Fibroblast of skin of left biceps (primary cell): ENCODE measurements at regions not wholly inside any gene's neighbourhood (a gene's known extent, or its start where the extent isn't known, plus 50 kb on each side); places are given as distances from the start of the nearest gene placed in this dataset.

Source experiments
- DNase-seq, 2 experiments: peaks; one replicate each; pipeline ENCODE4 v3.0.0-alpha.2; 2013; ENCODE audit warnings: low read depth in 2 of 2

- DNase-seq, result no peak
Measured at GRCh38 chr5:73339051-73339575, 109.5 kb downstream of the FOXD1 start.

GRCh38 chr5:73338256-73339050 is 110.1 kb downstream of the FOXD1 start:
- DNase-seq, result peak; percentile 50 to 54

- DNase-seq, result no peak
Measured at GRCh38 chr5:73337586-73338255, 110.9 kb downstream of the FOXD1 start.

DNA sequence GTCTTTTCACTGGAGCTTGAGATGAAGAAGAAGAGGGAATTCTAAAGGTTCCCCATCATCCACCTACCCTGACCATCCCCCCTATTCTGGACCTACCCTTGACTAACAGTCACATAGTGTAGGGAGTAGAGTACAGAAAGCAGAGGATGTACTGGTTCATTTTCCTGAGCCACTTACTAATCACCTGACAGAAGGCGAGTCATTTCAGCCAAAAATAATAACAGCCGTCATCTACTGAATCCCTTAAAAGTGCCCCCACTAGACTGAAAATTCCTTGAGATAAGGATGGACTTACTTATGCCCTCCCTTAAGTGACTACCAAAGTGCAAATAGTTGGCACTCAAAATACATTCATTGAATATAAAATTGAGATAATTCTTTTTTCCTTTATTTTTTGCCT is 112.2 kb downstream of the FOXD1 start:
- no peak for DNase-seq

DNA sequence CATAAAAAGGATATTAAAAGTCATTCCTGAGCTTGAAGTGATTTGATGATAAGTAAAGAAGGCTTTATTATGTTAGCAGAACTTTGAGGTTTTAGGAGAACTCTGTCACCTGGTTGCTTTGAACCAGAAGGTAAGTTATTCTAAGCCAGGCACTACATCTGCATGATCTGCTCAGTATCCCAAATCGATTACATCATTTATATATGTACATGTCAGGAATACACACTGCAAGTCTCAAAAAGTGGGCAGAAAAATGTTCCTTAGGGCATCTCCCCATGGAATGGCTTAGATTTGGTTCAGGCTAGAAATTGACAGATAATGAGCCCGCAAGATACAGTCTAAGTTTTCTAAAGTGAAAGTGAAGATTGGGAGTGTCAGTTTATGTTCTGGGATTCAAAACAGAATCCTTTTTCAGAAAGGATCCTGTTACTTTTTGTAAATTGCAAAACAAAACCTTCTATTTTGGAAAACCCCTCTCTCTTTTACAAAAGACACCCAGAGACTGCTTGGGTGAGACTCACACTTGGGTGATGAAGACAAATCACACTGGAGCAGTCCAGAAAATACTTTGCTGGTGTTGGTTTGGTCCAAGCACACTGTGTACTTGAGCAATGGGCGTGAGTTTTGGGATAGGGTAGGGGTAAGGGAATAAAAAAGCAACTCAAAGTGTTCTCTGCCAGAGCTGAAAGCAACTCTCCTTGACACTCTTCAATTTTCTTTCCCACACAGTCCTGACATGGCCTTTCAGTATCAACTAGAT is 114.5 kb downstream of the FOXD1 start:
- no peak for DNase-seq

DNA sequence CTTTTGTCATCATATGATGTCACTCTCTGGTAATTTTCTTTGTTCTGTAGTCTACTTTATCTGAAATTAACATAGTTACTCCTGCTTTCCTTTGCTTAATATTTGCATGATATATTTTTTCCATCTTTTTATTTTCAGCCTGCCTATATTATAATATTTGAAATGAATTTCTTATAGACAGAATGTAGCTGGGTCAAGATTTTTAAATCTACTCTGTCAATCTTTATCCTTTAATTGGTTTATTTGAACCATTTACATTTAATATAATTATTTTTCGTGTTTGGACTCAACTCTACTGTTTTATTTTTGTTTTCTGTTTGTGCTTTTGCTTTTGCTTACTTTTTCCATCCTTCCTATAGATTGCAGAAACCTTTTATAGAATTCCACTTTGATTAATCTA is 118.0 kb downstream of the FOXD1 start:
- DNase-seq, result no peak

- DNase-seq, result no peak
Measured at GRCh38 chr5:73328640-73329039, 119.9 kb downstream of the FOXD1 start.

- DNase-seq, result no peak
Measured at GRCh38 chr5:73327908-73328455, 120.6 kb downstream of the FOXD1 start.

DNA sequence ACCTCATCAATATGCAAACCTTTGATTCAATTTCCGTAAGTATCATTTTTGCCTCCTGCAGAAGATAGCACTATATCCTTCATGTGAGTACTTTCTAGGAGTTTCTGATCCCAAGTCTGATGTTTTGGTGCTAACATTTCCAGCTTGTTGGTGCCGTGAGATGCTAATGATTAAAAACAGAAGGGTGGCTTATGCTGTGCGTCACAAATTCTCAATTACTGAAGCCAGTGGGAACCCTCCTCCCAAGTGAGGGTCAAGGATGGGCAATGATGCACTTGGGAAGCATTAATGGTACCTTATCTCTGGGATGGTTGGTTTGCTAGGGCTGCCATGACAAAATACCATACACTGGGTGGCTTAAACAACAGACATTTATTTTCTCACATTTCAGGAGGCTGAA is 123.0 kb downstream of the FOXD1 start:
- DNase-seq, result no peak

GRCh38 chr5:73323466-73323865 is 125.1 kb downstream of the FOXD1 start:
- DNase-seq, result no peak

GRCh38 chr5:73322437-73323076 is 126.0 kb downstream of the FOXD1 start:
- no peak for DNase-seq

GRCh38 chr5:73321757-73322436 is 126.7 kb downstream of the FOXD1 start:
- DNase-seq, result peak; percentile 91

DNA sequence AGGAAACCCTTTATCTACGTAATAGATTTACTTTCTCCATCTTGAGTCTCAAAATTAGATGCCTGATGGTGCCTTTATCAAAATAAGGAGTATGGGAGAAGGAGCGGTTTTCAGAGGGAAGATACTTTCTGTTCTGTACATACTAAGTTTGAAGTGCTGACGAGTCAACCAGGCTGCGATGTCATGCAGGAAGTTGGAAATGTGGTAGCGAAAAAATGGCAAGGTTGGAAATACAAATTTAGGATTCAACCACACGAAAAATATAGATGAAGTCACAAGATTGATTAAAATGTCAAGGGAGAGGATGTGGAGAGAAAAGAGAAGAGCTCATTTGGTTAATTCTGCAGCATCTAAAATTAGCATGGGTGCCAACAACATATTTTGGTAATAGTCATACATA is 129.5 kb downstream of the FOXD1 start:
- DNase-seq, result no peak

DNA sequence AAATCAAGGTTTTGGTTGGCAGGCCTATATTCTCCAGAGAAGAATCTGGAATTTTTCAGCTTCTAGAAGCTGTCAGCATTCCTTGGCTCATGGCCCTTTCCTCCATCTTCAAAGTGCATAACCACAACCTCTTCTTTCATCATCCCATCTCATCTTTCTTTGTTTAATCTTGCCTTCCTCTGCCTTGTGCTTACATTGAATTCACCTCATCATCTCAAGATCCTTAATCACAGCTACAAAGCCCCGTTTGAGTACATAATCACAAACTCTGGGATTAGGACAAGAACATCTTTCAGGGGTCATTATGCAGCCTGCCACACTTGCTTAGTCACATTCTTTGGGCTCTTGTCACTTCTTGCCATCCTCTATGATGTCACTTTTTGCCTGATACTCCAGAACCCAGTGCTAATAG is 130.3 kb downstream of the FOXD1 start:
- DNase-seq, result no peak

- DNase-seq, result no peak
Measured at GRCh38 chr5:73317523-73317922, 131.1 kb downstream of the FOXD1 start.

GRCh38 chr5:73314395-73315257 is 134.0 kb downstream of the FOXD1 start:
- DNase-seq, result no peak

GRCh38 chr5:73312872-73313510 is 135.6 kb downstream of the FOXD1 start:
- DNase-seq, result no peak

GRCh38 chr5:73312146-73312871 is 136.3 kb downstream of the FOXD1 start:
- DNase-seq, result peak; percentile 97 to 98
